Duodenal mucosa (tissue), 2 donors: ENCODE measurements at regions not wholly inside any gene's neighbourhood (a gene's known extent, or its start where the extent isn't known, plus 50 kb on each side); places are given as distances from the start of the nearest gene placed in this dataset.

ENCODE experiments used
- H3K27ac ChIP-seq: one replicate; pipeline ENCODE4 v1.7.0; 2013; ENCODE audit warnings: low read depth, low read length
- H3K27me3 ChIP-seq, 2 donors: one replicate each; pipeline ENCODE4 v1.7.0; 2013; ENCODE audit warnings: low read length in 2 of 2, control low read depth in 1 of 2; ENCODE audit not compliant: insufficient read depth in 2 of 2, control insufficient read depth in 1 of 2
- H3K36me3 ChIP-seq, 2 donors: one replicate each; pipeline ENCODE4 v1.7.0; 2013; ENCODE audit warnings: low read length in 2 of 2, control low read depth in 1 of 2; ENCODE audit not compliant: insufficient read depth in 2 of 2, control insufficient read depth in 1 of 2
- H3K4me1 ChIP-seq, 2 donors: one replicate each; pipeline ENCODE4 v1.7.0; 2013; ENCODE audit warnings: low read length in 2 of 2, control low read depth in 1 of 2; ENCODE audit not compliant: insufficient read depth in 2 of 2, control insufficient read depth in 1 of 2
- H3K4me3 ChIP-seq, 2 donors: one replicate each; pipeline ENCODE4 v1.7.0; 2013; ENCODE audit warnings: low read length in 2 of 2, low read depth in 1 of 2
- H3K9ac ChIP-seq, 2 donors: one replicate each; pipeline ENCODE4 v1.7.0; 2013; ENCODE audit warnings: low read length in 2 of 2, low read depth in 1 of 2
- H3K9me3 ChIP-seq, 2 donors: one replicate each; pipeline ENCODE4 v1.7.0; 2013; ENCODE audit warnings: low read length in 2 of 2, control low read depth in 1 of 2; ENCODE audit not compliant: control insufficient read depth in 1 of 2

DNA sequence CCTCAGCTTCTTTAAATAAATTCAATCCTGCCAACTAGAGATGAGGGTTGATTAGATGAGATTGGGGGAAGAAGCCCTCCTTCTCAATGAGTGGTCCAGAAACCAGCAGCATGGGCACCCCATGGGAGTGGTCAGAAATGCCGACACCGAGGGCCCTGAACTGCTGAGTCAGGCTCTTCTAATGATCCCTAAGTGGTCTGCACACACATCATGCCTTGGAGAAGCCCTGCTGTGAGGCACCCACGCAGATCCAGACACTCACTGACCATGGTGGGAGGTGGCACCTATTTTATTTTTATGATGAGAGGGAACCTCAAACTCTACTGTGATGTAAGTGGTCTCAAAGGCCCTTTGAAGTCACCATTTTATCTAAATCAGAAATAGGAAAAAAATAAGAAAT lies 72.3 kb upstream of the BOD1 start:
- Histone ChIP-seq H3K27ac (no peak overlapping the region), H3K9ac (no peak overlapping the region), H3K36me3 (no peaks in the 10 kb centered on the region), H3K9me3 (no peaks in the 10 kb centered on the region), H3K4me3 (no peak overlapping the region), H3K27me3 (no peaks in the 10 kb centered on the region), H3K4me1 (peaks cover 17 to 21% of the 10 kb centered on the region in 2 donors)

DNA sequence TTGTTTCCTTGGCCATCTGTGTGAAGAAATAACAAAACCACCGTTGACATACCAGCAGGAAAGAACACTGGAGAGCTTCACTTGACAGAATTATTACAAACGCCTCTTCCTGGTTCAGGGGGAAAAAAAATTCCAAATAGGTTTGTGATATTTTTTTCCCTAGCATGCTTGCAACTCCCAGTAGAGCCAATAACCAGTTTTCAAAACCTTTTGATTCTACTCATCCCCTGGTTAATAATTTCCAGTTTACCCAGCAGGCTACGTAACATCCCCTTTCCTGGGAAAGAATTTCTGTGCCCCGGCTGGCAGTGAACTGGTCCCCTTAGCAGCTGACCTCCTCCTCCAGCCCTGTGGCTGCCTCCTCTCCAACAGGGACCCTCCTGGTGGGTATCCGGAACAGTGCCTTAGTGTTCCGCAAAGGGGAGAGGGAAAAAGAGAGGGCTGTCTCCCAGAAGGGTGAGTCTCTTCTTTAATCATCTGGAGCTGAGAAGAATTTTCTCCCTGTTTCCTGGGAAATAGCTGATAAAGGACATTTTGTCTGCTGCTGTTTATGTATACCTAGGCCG lies 72.8 kb upstream of the BOD1 start:
- H3K27ac ChIP-seq = peak overlapping the region; percentile 13
- peak overlapping the region; percentile 46 to 53 for H3K4me3 ChIP-seq
- no peaks in the 10 kb centered on the region for H3K27me3 ChIP-seq
- H3K9ac ChIP-seq = peak overlapping the region; percentile 28 to 60
- peaks cover 22 to 25% of the 10 kb centered on the region in 2 donors for H3K4me1 ChIP-seq
- H3K36me3 ChIP-seq = no peaks in the 10 kb centered on the region
- H3K9me3 ChIP-seq = peaks cover 0 to 2% of the 10 kb centered on the region in 2 donors

DNA sequence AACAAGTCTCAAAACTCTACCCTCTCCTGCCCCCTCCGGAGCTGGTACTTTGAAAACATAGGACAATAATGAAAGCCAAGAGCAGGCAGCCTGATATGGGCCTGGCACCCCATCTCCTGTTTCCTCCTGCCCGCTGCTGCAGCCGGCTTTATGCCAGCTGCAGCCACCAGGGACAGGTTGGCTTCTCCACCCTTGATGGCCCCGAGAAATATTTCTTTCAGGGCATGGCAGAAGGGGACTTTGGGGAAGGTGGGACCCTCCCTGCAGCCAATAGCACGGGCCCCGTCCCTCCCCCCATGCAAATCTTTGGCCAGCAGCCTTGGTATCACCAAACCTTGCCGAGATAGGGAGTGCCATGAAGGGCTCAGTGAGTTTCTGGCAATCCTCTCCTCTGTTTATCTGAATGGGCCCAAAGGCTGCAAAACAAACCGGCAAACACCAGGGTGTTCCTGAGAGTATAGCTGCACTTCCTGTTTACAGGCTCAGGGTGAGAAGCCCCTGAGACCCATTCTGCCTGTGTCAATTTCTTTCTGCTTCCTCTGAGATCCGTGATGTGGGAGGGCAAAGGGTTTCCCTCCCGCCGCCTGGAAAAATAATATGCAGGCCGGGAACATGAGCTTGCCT lies 73.4 kb upstream of the BOD1 start:
- Histone ChIP-seq H3K9ac (peak overlapping the region in 1 of 2 donors; percentile 7), H3K4me1 (peaks cover 22 to 25% of the 10 kb centered on the region in 2 donors), H3K27ac (peak overlapping the region; percentile 13)

GRCh38 chr5:173691931-173692330 lies 75.5 kb upstream of the BOD1 start:
- Histone ChIP-seq H3K27ac (no peak overlapping the region), H3K4me3 (no peak overlapping the region), H3K4me1 (peaks cover 22 to 25% of the 10 kb centered on the region in 2 donors)

More for the DNA sequence above, 73.4 kb upstream of the BOD1 start:
- H3K4me3 ChIP-seq = peak overlapping the region; percentile 46 to 53
- no peaks in the 10 kb centered on the region for H3K27me3 ChIP-seq
- H3K36me3 ChIP-seq = no peaks in the 10 kb centered on the region
- H3K9me3 ChIP-seq = peaks cover 0 to 2% of the 10 kb centered on the region in 2 donors

GRCh38 chr5:173693670-173694069 lies 77.2 kb upstream of the BOD1 start:
- Histone ChIP-seq H3K9me3 (peaks cover 0 to 2% of the 10 kb centered on the region in 2 donors), H3K27ac (no peak overlapping the region), H3K27me3 (no peaks in the 10 kb centered on the region), H3K4me3 (peak overlapping the region in 1 of 2 donors; percentile 2), H3K9ac (no peak overlapping the region), H3K36me3 (no peaks in the 10 kb centered on the region), H3K4me1 (peaks cover 21 to 23% of the 10 kb centered on the region in 2 donors)

More at GRCh38 chr5:173691931-173692330, 75.5 kb upstream of the BOD1 start:
- no peaks in the 10 kb centered on the region for H3K27me3 ChIP-seq
- no peak overlapping the region for H3K9ac ChIP-seq
- H3K36me3 ChIP-seq = no peaks in the 10 kb centered on the region
- peaks cover 0 to 2% of the 10 kb centered on the region in 2 donors for H3K9me3 ChIP-seq

GRCh38 chr5:173696216-173696615 lies 79.8 kb upstream of the BOD1 start:
- Histone ChIP-seq H3K36me3 (no peaks in the 10 kb centered on the region), H3K27ac (no peak overlapping the region), H3K9me3 (peaks cover 0 to 2% of the 10 kb centered on the region in 2 donors), H3K27me3 (no peaks in the 10 kb centered on the region), H3K4me3 (no peak overlapping the region), H3K9ac (no peak overlapping the region), H3K4me1 (peaks cover 5 to 6% of the 10 kb centered on the region in 2 donors)

DNA sequence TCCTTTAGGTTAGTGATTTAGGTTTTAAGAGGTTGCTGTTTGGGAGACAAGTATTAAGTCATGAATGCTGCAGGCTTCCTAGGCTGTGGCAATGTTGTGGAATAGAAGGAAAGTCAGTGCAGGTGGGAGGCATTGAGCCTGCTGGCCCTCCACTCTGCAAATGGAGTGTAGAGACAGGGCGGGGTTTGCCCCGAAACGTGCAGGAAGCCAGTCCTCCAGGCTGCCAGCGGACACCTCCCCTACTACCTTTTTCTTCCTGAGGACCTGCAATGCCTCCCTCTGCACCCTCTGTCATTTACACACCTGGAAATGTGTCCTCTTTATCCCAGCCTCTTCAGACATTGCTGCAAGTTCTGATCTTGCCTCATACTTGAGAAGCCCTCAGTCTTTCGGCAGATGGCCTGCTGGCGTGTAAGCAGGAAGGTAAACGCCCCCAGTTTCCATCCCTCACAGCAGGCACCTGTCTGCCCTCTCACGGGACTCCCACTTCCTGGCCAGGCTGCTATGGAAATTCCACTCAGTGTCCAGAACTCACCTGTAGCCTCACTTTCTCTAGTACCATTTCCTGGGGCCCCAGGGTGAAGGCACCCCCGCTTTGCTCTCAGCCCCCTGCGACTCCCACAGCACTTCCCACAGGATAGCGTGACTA lies 81.6 kb upstream of the BOD1 start:
- H3K27ac ChIP-seq = no peak overlapping the region
- no peaks in the 10 kb centered on the region for H3K36me3 ChIP-seq
- no peak overlapping the region for H3K9ac ChIP-seq

DNA sequence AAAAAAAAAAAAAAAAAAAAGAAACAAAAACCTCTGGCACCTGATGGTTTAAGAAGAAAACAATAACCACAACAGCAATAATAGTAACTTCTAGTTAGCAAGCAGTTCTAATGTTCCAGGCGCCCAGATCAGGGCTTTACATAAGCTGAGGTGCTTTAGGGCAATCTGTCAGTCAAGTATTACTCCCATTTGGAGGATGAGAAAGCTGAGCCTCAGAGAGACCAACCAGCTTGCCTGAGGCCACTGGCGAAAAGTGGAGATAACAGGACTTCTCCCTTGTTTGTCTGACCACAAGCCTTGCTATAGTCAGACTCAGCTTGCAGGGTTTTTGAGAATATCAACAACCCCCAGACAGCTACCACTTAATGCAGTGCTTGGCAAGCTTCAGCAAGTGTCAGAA lies 83.5 kb upstream of the BOD1 start:
- Histone ChIP-seq H3K27ac (no peak overlapping the region), H3K4me3 (no peak overlapping the region), H3K27me3 (no peaks in the 10 kb centered on the region), H3K9ac (no peak overlapping the region), H3K4me1 (no peaks in the 10 kb centered on the region), H3K36me3 (no peaks in the 10 kb centered on the region), H3K9me3 (no peaks in the 10 kb centered on the region)

More for the DNA sequence above, 81.6 kb upstream of the BOD1 start:
- peaks cover 0 to 2% of the 10 kb centered on the region in 2 donors for H3K9me3 ChIP-seq
- H3K4me1 ChIP-seq = peaks cover 5 to 6% of the 10 kb centered on the region in 2 donors
- no peak overlapping the region for H3K4me3 ChIP-seq
- H3K27me3 ChIP-seq = no peaks in the 10 kb centered on the region

DNA sequence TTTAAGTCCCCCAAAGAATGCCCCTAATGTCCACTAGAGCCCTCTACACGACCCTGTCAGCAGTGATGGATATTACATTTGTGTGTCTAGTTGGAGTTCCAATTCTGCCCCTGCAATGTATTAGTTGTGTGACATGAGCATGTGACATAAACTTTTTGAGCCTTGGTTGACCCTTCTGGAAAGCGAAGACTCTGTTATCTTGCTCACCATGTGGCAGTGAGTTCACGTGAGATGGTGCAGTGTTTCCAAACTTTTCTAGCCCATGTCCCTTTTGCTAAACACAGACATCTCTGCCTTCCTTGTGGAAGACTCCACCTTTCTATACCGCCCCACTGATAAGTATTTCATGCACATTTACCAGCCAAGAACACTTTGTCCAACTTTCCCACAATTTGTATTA lies 87.0 kb upstream of the BOD1 start:
- Histone ChIP-seq H3K4me3 (no peak overlapping the region), H3K27me3 (no peaks in the 10 kb centered on the region), H3K4me1 (no peaks in the 10 kb centered on the region), H3K9ac (no peak overlapping the region), H3K9me3 (no peaks in the 10 kb centered on the region), H3K27ac (no peak overlapping the region), H3K36me3 (no peaks in the 10 kb centered on the region)
